Stimulated activated CD4-positive, alpha-beta T cell treated with anti-CD3 and anti-CD28 coated beads, Interleukin-1b, Interleukin-23, amount 100 ng/mL, for 24 hours (primary cell): ENCODE measurements at regions not wholly inside any gene's neighbourhood (a gene's known extent, or its start where the extent isn't known, plus 50 kb on each side); places are given as distances from the start of the nearest gene placed in this dataset.
"Not testable (repeated sequence)": the region's sequence is repeated elsewhere in the genome, so short reads cannot be mapped to it uniquely, and the experiment has no call there.

Source experiments
- DNase-seq, 4 experiments: peaks; one replicate each; pipeline ENCODE4 v3.0.0-alpha.2; 2020; ENCODE audit warnings: low read depth in 4 of 4, low spot score in 1 of 4

GRCh38 chr9:75531588-75531987 lies 358.9 kb upstream of the PCSK5 start:
- no peak for DNase-seq

- DNase-seq, result no peak
Measured at GRCh38 chr9:75532233-75533050, 358.0 kb upstream of the PCSK5 start.

- no peak for DNase-seq
Measured at GRCh38 chr9:75539523-75539922, 350.9 kb upstream of the PCSK5 start.

GRCh38 chr9:75540185-75540584 lies 350.3 kb upstream of the PCSK5 start:
- no peak for DNase-seq

- DNase-seq, result no peak
Measured at GRCh38 chr9:75541734-75542133, 348.7 kb upstream of the PCSK5 start.

- no peak for DNase-seq
Measured at GRCh38 chr9:75544815-75545214, 345.7 kb upstream of the PCSK5 start.

- no peak for DNase-seq
Measured at GRCh38 chr9:75545287-75545686, 345.2 kb upstream of the PCSK5 start.

GRCh38 chr9:75548871-75549270 lies 341.6 kb upstream of the PCSK5 start:
- no peak for DNase-seq

- no peak for DNase-seq
Measured at GRCh38 chr9:75551861-75552260, 338.6 kb upstream of the PCSK5 start.

- DNase-seq, result no peak
Measured at GRCh38 chr9:75552941-75553340, 337.5 kb upstream of the PCSK5 start.

- DNase-seq, result not testable (repeated sequence)
Measured at GRCh38 chr9:75566813-75567212, 323.7 kb upstream of the PCSK5 start.

GRCh38 chr9:75570538-75570937 lies 319.9 kb upstream of the PCSK5 start:
- no peak for DNase-seq

GRCh38 chr9:75574569-75574968 lies 315.9 kb upstream of the PCSK5 start:
- DNase-seq, result no peak

GRCh38 chr9:75582870-75583269 lies 307.6 kb upstream of the PCSK5 start:
- DNase-seq, result no peak

- DNase-seq, result no peak
Measured at GRCh38 chr9:75588808-75589207, 301.7 kb upstream of the PCSK5 start.

GRCh38 chr9:75589497-75589896 lies 301.0 kb upstream of the PCSK5 start:
- no peak for DNase-seq

GRCh38 chr9:75591972-75592371 lies 298.5 kb upstream of the PCSK5 start:
- no peak for DNase-seq

GRCh38 chr9:75592586-75592985 lies 297.9 kb upstream of the PCSK5 start:
- DNase-seq, result no peak

GRCh38 chr9:75593920-75594319 lies 296.6 kb upstream of the PCSK5 start:
- DNase-seq, result no peak

- DNase-seq, result no peak
Measured at GRCh38 chr9:75599126-75599525, 291.3 kb upstream of the PCSK5 start.

GRCh38 chr9:75601280-75601679 lies 289.2 kb upstream of the PCSK5 start:
- no peak for DNase-seq

- DNase-seq, result no peak
Measured at GRCh38 chr9:75602060-75602459, 288.4 kb upstream of the PCSK5 start.

- DNase-seq, result no peak
Measured at GRCh38 chr9:75604661-75605060, 285.8 kb upstream of the PCSK5 start.
